ENCODE measurements at regions not wholly inside any gene's neighbourhood (a gene's known extent, or its start where the extent isn't known, plus 50 kb on each side); places are given as distances from the start of the nearest gene placed in this dataset.

DNA sequence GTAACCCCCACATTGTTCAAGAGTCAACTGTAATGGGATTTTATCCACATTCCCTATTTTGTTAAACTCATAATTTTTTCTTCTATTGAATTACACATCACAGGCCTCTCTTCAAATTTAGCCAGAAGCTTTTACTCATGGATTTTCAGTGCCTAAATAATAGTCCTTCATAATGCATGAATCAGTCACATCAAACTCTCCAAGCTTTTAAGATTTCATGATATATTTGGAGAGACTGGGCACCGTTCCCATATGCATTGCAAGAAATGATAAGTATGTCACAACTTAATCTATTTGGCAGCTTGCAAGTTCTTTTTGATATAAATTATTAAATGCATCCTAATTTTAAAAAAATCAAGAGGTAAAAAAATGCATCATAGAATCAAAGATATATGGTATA lies 465.9 kb downstream of the DMAC1 start:
- TF ChIP-seq EZH2 (IDR thresholded peaks at IDR 0.05; ENCODE audit: borderline replicate concordance, low read length) (no peak), CTCF (IDR thresholded peaks at IDR 0.05; ENCODE audit: low read length) (no peak)
- Histone ChIP-seq H3K27ac (ENCODE audit: low read depth, low read length, poor library complexity, severe bottlenecking) (no peak overlapping the region), H3K9ac (ENCODE audit: low read length) (no peak overlapping the region), H3K4me3 (ENCODE audit: low read depth, low read length, poor library complexity, severe bottlenecking) (no peak overlapping the region), H3K27me3 (ENCODE audit: insufficient read depth, low read length) (no peaks in the 10 kb centered on the region), H3K4me2 (ENCODE audit: low read length) (no peak overlapping the region), H3K9me2 (ENCODE audit: low read depth, low read length) (no peaks in the 10 kb centered on the region), H2AFZ (ENCODE audit: low read length) (no peak overlapping the region), H3F3A (ENCODE audit: insufficient read depth, low read length) (no peaks in the 10 kb centered on the region), H3K36me3 (ENCODE audit: insufficient read depth, low read length) (no peaks in the 10 kb centered on the region), H3K79me2 (ENCODE audit: insufficient read depth, low read length) (no peaks in the 10 kb centered on the region), H3K4me1 (ENCODE audit: insufficient read depth, low read length, severe bottlenecking) (no peaks in the 10 kb centered on the region), H4K20me1 (ENCODE audit: insufficient read depth, low read length) (no peaks in the 10 kb centered on the region), H3K9me3 (ENCODE audit: low read length) (no peaks in the 10 kb centered on the region)

DNA sequence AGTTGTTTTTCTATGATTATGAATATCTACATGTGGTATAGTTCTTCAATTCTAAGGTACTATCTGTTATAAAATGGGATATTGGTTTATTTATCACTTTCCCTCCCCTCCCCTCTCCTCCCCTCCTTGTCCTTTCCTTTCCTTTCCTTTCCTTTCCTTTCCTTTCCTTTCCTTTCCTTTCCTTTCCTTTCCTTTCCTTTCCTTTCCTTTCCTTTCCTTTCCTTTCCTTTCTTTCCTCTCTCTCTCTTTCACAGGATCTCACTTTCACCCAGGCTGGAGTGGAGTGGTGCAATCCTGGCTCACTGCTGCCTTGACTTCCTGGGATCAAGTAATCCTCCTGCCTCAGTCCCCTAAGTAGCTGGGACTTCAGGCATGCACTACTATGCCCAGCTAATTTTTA lies 466.8 kb downstream of the DMAC1 start:
- no peaks in the 10 kb centered on the region for H3K4me1 ChIP-seq (ENCODE audit: insufficient read depth, low read length, severe bottlenecking)
- TF ChIP-seq CTCF (IDR thresholded peaks at IDR 0.05; ENCODE audit: low read length), result no peak
- TF ChIP-seq EZH2 (IDR thresholded peaks at IDR 0.05; ENCODE audit: borderline replicate concordance, low read length), result no peak

DNA sequence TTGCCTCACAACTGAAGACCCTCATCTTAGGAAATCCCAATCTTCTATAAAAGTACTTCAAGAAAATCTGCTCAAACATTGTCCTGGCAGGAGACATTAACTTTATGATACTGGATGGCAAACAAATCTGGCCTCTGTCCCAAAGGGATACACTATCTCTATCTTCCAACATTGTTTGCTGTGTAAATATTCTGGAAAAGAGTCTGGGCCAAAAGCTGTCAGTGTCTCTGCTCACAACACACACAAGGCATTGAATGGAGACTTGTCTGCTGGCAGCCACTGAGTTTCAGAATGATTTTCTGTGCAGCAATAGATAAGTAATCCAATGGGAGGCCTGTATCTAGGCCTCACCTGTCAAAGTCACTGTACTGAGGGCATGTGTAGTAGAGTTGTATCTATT lies 471.1 kb downstream of the DMAC1 start:
- no peaks in the 10 kb centered on the region for H3K36me3 ChIP-seq (ENCODE audit: insufficient read depth, low read length)
- H3K27ac ChIP-seq (ENCODE audit: low read depth, low read length, poor library complexity, severe bottlenecking), result no peak overlapping the region
- no peaks in the 10 kb centered on the region for H3K79me2 ChIP-seq (ENCODE audit: insufficient read depth, low read length)
- no peaks in the 10 kb centered on the region for H3K27me3 ChIP-seq (ENCODE audit: insufficient read depth, low read length)
- no peak overlapping the region for H3K4me2 ChIP-seq (ENCODE audit: low read length)
- no peaks in the 10 kb centered on the region for H3K9me3 ChIP-seq (ENCODE audit: low read length)
- H3K4me3 ChIP-seq (ENCODE audit: low read depth, low read length, poor library complexity, severe bottlenecking), result no peak overlapping the region
- no peaks in the 10 kb centered on the region for H3F3A ChIP-seq (ENCODE audit: insufficient read depth, low read length)
- H3K9ac ChIP-seq (ENCODE audit: low read length), result no peak overlapping the region
- H3K9me2 ChIP-seq (ENCODE audit: low read depth, low read length), result no peaks in the 10 kb centered on the region
- TF ChIP-seq EZH2 (IDR thresholded peaks at IDR 0.05; ENCODE audit: borderline replicate concordance, low read length), result no peak
- no peak for TF ChIP-seq CTCF (IDR thresholded peaks at IDR 0.05; ENCODE audit: low read length)
- no peaks in the 10 kb centered on the region for H3K4me1 ChIP-seq (ENCODE audit: insufficient read depth, low read length, severe bottlenecking)
- H2AFZ ChIP-seq (ENCODE audit: low read length), result no peak overlapping the region
- no peaks in the 10 kb centered on the region for H4K20me1 ChIP-seq (ENCODE audit: insufficient read depth, low read length)

More for the DNA sequence above, 466.8 kb downstream of the DMAC1 start:
- Histone ChIP-seq H3K79me2 (ENCODE audit: insufficient read depth, low read length) (no peaks in the 10 kb centered on the region), H3K4me3 (ENCODE audit: low read depth, low read length, poor library complexity, severe bottlenecking) (no peak overlapping the region), H3F3A (ENCODE audit: insufficient read depth, low read length) (no peaks in the 10 kb centered on the region), H3K27ac (ENCODE audit: low read depth, low read length, poor library complexity, severe bottlenecking) (no peak overlapping the region), H3K36me3 (ENCODE audit: insufficient read depth, low read length) (no peaks in the 10 kb centered on the region), H3K9ac (ENCODE audit: low read length) (no peak overlapping the region), H3K9me2 (ENCODE audit: low read depth, low read length) (no peaks in the 10 kb centered on the region), H4K20me1 (ENCODE audit: insufficient read depth, low read length) (no peaks in the 10 kb centered on the region), H3K9me3 (ENCODE audit: low read length) (no peaks in the 10 kb centered on the region), H3K4me2 (ENCODE audit: low read length) (no peak overlapping the region), H2AFZ (ENCODE audit: low read length) (no peak overlapping the region), H3K27me3 (ENCODE audit: insufficient read depth, low read length) (no peaks in the 10 kb centered on the region)
